Karpas-422 (cell line): ENCODE measurements at regions not wholly inside any gene's neighbourhood (a gene's known extent, or its start where the extent isn't known, plus 50 kb on each side); places are given as distances from the start of the nearest gene placed in this dataset.

Experiments used
- DNase-seq: peaks from one replicate; pipeline ENCODE4 v3.0.0-alpha.2; 2015
- H2AFZ ChIP-seq: fragments of 200-600 bp; sonication (generic); 2 replicates; pipeline ENCODE4 v1.6.1; 2014; ENCODE audit warnings: antibody characterized with exemption, low read length, mixed read lengths
- H3K27ac ChIP-seq: fragments of 200-600 bp; sonication (generic); 2 replicates; pipeline ENCODE4 v1.5.1; 2014; ENCODE audit warnings: mild to moderate bottlenecking, low read length, moderate library complexity
- H3K27me3 ChIP-seq: fragments of 200-600 bp; sonication (generic); 2 replicates; pipeline ENCODE4 v1.6.1; 2014; ENCODE audit warnings: low read length, mixed read lengths
- H3K36me3 ChIP-seq: fragments of 200-600 bp; sonication (generic); 2 replicates; pipeline ENCODE4 v1.6.1; 2014; ENCODE audit warnings: low read length, mixed read lengths; ENCODE audit not compliant: insufficient read depth
- H3K4me1 ChIP-seq: fragments of 200-600 bp; sonication (generic); 2 replicates; pipeline ENCODE4 v1.6.1; 2014; ENCODE audit warnings: mild to moderate bottlenecking, low read length, mixed read lengths
- H3K4me2 ChIP-seq: fragments of 200-600 bp; sonication (generic); 2 replicates; pipeline ENCODE4 v1.6.1; 2014; ENCODE audit warnings: low read length, low read depth, mild to moderate bottlenecking; ENCODE audit not compliant: poor library complexity, severe bottlenecking
- H3K4me3 ChIP-seq: fragments of 200-600 bp; sonication (generic); 2 replicates; pipeline ENCODE4 v1.5.1; 2014; ENCODE audit warnings: mild to moderate bottlenecking, antibody characterized with exemption, low read length, mixed read lengths
- H3K79me2 ChIP-seq: fragments of 200-600 bp; sonication (generic); 2 replicates; pipeline ENCODE4 v1.6.1; 2014; ENCODE audit warnings: mild to moderate bottlenecking, low read length, mixed read lengths
- H3K9ac ChIP-seq: fragments of 200-600 bp; sonication (generic); 2 replicates; pipeline ENCODE4 v1.6.0; 2014; ENCODE audit warnings: low read length
- H3K9me2 ChIP-seq: fragments of 200-600 bp; sonication (generic), shearing (Covaris generic); replicated peaks from 2 replicates; pipeline ENCODE4 v1.6.0; 2014; ENCODE audit warnings: mild to moderate bottlenecking, low read length, moderate library complexity; ENCODE audit not compliant: insufficient read depth
- H3K9me3 ChIP-seq: fragments of 300-700, 200-600 bp; sonication (generic); 2 replicates; pipeline ENCODE4 v1.6.1; 2014; ENCODE audit warnings: low read length, mixed read lengths
- H4K20me1 ChIP-seq: fragments of 200-600 bp; sonication (generic); 2 replicates; pipeline ENCODE4 v1.6.1; 2014; ENCODE audit warnings: mild to moderate bottlenecking, antibody characterized with exemption, low read length, low read depth; ENCODE audit not compliant: insufficient read depth

DNA sequence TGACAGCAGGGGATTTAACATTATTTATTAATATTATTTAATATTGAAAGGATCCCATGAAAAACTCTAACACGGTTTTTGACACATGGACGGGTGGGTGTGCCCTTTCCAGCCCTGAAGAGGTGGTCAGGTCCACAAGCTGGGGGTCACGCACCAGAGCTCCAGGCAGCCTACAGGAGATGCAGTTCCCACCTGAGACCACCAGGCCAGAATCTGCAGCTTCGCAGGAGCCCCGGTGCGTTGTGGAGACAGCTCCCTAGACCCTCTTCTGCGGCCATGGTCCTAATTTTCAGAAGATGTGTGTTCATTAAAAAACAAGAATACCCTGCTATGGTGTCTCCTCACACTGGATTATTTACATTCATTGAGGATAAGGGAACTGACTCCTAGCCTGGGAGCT, 331.1 kb downstream of the C16orf95 start:
- Histone ChIP-seq H3K27ac (no peak overlapping the region), H3K9me2 (no peaks in the 10 kb centered on the region), H3K4me1 (no peaks in the 10 kb centered on the region), H3K27me3 (no peaks in the 10 kb centered on the region), H3K9ac (no peak overlapping the region), H2AFZ (no peak overlapping the region), H3K36me3 (no peaks in the 10 kb centered on the region), H4K20me1 (no peaks in the 10 kb centered on the region), H3K4me3 (no peak overlapping the region), H3K9me3 (no peaks in the 10 kb centered on the region), H3K4me2 (no peak overlapping the region), H3K79me2 (no peaks in the 10 kb centered on the region)
- no peak for DNase-seq

DNA sequence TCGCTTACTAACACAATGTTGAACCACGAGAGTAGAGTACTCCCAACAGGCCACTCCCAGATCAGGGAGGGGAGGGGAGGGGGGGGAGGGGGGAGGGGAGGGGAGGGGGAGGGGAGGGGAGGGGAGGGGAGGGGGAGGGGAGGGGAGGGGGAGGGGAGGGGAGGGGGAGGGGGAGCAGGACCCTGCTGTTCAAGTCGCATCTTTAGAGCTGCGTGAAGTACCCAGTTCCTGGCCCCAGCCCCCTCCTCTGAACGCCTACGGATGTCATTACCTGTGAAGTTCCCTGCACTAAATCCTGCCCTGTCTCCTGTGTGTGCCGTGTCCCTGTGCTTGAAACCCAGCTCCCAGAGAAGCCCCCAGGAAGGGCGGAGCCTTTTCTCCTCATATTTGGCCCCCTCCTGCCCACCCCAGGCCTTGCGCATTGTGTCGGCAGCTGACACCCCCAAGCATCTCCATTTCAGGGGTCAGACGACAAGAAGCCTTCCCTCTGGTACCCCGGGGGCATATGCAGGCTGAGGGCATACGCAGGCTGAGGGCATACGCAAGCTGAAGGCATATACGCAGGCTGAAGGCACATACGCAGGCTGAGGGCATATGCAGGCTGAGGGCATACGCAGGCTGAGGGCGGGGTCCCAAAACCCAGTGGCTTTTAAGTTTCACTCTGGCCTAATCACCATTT, 330.2 kb downstream of the C16orf95 start:
- Histone ChIP-seq H3K9me3 (no peaks in the 10 kb centered on the region), H4K20me1 (no peaks in the 10 kb centered on the region), H3K27ac (no peak overlapping the region), H3K9me2 (no peaks in the 10 kb centered on the region), H3K79me2 (no peaks in the 10 kb centered on the region), H2AFZ (no peak overlapping the region), H3K4me3 (no peak overlapping the region), H3K27me3 (no peaks in the 10 kb centered on the region), H3K9ac (no peak overlapping the region), H3K4me2 (no peak overlapping the region), H3K36me3 (no peaks in the 10 kb centered on the region), H3K4me1 (no peaks in the 10 kb centered on the region)
- DNase-seq, result no peak

DNA sequence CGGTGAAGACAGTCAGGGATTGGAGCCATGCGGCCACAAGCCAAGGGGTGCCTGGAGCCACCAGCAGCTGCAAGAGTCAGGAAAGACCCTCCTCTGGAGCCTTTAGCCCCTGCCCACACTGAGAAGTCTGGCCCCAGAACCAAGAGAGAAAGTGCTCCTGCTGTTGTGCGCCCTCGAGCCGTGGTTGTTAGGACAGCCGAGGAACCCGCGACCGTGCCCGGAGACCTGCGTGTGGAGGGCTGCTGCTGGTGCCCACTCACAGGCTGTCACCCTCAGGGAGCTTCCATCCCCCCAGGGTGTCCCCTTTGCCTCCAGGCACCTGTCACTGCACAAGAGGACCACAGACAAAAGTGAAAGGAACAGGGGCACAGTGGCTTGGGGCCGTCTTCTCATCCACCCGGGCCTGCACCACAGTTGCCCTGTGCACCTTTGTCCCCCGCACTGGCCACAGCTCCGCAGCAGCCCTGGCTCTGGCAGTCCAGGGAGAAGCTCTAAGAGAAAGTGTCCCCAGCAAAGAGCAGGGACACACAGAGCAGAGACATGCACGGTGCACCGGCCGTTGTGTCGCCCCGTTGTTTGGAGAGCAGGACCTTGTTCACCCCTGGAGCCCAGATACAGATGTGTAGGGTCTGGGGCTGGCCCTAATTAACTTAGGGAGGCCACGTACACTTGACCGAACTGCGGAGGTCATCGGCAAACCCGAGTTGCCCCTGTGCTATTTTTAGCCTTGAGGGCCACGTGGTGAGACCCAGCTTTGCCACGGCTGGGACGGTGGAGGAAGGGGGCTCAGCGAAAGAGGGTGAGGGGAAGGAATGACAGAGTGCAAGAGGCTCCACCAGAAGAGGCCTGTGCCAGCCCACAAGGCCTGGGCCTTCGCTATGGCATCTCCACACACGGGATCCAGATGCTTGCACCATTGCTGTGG, 329.2 kb downstream of the C16orf95 start:
- H3K27me3 ChIP-seq, result no peaks in the 10 kb centered on the region

DNA sequence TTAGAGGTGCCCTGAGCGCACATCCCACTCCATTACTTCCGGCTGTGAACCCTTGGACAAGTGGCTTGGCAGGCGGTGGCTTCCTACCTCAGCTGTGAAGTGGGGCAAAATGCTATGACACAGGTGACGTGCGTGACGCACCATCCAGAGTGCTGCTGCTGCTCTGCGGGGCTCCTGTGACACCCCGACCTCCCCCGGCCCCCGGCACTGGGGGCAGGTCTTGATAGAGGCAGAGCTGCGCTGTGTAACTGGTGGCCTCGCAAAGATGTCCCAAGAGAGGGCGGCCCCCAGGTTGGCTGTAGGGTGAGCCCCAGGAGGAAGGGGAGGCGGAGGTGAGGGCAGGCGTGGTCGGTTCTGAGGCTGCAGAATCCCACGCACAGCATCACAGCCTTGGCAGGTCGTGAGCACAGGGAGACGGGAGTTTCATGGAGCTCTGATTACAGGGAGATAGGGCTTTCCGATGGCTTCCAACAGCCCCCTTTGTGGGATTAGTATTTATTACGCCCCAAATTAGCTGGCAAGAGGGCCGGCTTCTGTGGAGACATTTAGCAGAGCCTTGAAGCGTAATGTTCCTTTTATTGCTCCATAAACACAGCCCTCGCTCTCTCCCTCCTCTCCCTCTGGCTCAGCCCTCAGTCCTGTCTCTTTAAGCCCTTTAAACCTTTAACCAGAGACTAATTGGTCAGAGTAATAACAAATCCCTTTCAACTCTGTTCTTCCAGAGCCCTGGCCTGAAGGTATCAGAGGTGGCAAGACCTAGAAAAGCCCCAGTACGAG, 328.1 kb downstream of the C16orf95 start:
- H3K27me3 ChIP-seq, result no peaks in the 10 kb centered on the region
- no peak overlapping the region for H3K9ac ChIP-seq
- H3K4me1 ChIP-seq, result no peaks in the 10 kb centered on the region
- no peaks in the 10 kb centered on the region for H3K9me2 ChIP-seq
- no peak for DNase-seq
- no peak overlapping the region for H3K4me3 ChIP-seq
- no peak overlapping the region for H2AFZ ChIP-seq
- H3K9me3 ChIP-seq, result no peaks in the 10 kb centered on the region
- no peaks in the 10 kb centered on the region for H3K79me2 ChIP-seq
- H3K36me3 ChIP-seq, result no peaks in the 10 kb centered on the region
- no peak overlapping the region for H3K27ac ChIP-seq
- H3K4me2 ChIP-seq, result no peak overlapping the region
- H4K20me1 ChIP-seq, result no peaks in the 10 kb centered on the region

More for the DNA sequence above, 329.2 kb downstream of the C16orf95 start:
- Histone ChIP-seq H4K20me1 (no peaks in the 10 kb centered on the region), H3K9ac (no peak overlapping the region), H3K4me2 (no peak overlapping the region), H3K27ac (no peak overlapping the region), H3K9me3 (no peaks in the 10 kb centered on the region), H3K36me3 (no peaks in the 10 kb centered on the region), H3K79me2 (no peaks in the 10 kb centered on the region), H3K4me1 (no peaks in the 10 kb centered on the region), H3K4me3 (no peak overlapping the region), H3K9me2 (no peaks in the 10 kb centered on the region), H2AFZ (no peak overlapping the region)
- no peak for DNase-seq

DNA sequence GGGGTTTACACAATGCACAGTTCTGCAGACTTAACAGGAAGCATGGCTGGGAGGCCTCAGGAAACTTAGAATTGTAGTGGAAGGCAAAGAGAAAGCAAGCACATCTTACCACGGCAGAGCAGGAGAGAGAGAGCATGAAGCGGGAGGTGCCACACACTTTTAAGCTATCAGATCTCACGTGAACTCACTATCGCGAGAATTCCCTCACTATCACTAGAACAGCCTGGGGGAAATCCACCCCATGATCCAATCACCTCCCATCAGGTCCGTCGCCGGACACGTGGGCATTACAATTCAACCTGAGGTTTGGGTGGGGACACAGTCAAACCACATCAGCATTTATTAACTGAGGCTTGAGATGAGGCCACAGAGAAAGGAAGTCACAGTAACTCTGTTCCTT, 326.7 kb downstream of the C16orf95 start:
- Histone ChIP-seq H3K9ac (no peak overlapping the region), H3K9me2 (no peaks in the 10 kb centered on the region), H3K27ac (no peak overlapping the region), H3K27me3 (no peaks in the 10 kb centered on the region), H4K20me1 (no peaks in the 10 kb centered on the region), H3K79me2 (no peaks in the 10 kb centered on the region), H3K4me1 (no peaks in the 10 kb centered on the region), H3K9me3 (no peaks in the 10 kb centered on the region), H3K4me2 (no peak overlapping the region), H2AFZ (no peak overlapping the region), H3K36me3 (no peaks in the 10 kb centered on the region), H3K4me3 (no peak overlapping the region)
- DNase-seq, result no peak

DNA sequence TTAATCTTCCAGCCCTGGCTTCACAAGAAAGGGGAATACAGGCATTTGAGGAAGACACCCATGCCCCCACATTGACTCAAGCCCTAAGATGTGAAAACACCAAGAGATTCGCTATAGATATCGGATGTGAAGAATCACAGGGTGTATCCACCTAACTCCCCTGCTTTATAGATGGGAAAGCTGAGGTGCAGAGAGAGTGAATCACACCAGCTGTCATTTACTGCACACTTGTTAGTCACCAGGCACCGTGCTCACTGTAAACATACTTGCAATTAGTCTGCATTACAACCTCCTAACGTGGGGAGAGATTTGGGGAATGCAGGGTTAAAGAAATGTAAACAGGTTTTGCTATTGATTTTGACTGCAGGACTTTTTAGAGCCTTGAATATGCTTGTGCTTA, 325.5 kb downstream of the C16orf95 start:
- no peaks in the 10 kb centered on the region for H3K27me3 ChIP-seq
- no peaks in the 10 kb centered on the region for H4K20me1 ChIP-seq
- no peaks in the 10 kb centered on the region for H3K9me2 ChIP-seq
- H3K4me1 ChIP-seq, result no peaks in the 10 kb centered on the region
- no peak overlapping the region for H3K27ac ChIP-seq
- H3K4me3 ChIP-seq, result no peak overlapping the region
- no peak overlapping the region for H3K9ac ChIP-seq
- H3K4me2 ChIP-seq, result no peak overlapping the region
- H2AFZ ChIP-seq, result no peak overlapping the region
- H3K9me3 ChIP-seq, result no peaks in the 10 kb centered on the region
- H3K79me2 ChIP-seq, result no peaks in the 10 kb centered on the region
- no peaks in the 10 kb centered on the region for H3K36me3 ChIP-seq
- DNase-seq, result no peak

DNA sequence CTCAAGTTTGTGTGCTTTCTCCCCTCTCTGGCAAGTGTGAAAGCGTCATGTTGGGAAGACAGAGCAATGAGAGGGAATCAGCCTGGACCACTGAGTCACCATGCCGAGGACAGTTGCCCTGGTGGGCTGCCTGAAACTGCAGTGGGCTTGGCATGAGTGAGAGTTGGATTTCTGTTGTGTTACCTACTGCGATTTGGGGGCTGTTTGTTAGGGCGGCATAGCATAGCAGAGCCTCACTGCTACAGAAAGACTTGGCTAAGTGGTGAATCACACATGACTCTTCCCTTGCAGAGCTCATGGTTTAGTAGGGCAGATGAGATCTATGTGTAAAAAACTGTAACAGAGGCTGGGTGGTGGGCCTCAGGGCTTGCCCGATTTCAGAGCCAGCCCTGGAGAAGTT, 324.6 kb downstream of the C16orf95 start:
- Histone ChIP-seq H3K4me3 (no peak overlapping the region), H3K79me2 (no peaks in the 10 kb centered on the region), H3K9me2 (no peaks in the 10 kb centered on the region), H3K27me3 (no peaks in the 10 kb centered on the region), H3K27ac (no peak overlapping the region), H4K20me1 (no peaks in the 10 kb centered on the region), H2AFZ (no peak overlapping the region), H3K9me3 (no peaks in the 10 kb centered on the region), H3K4me1 (no peaks in the 10 kb centered on the region), H3K4me2 (no peak overlapping the region), H3K36me3 (no peaks in the 10 kb centered on the region), H3K9ac (no peak overlapping the region)
- no peak for DNase-seq
